A549 (cell line): ENCODE measurements at regions not wholly inside any gene's neighbourhood (a gene's known extent, or its start where the extent isn't known, plus 50 kb on each side); places are given as distances from the start of the nearest gene placed in this dataset.

Experiments used
- ATAC-seq, 2 experiments: fragments of 200-7000 bp in 1 of 2; fragments of >200 bp in 1 of 2; cut with Nextera tagmentation in 1 of 2; cut with Tn5 transposase in 1 of 2; 3 replicates each; pipeline versions ENCODE4 v1.8.0 to v1.9.1; 2018 to 2020; ENCODE audit warnings: mild to moderate bottlenecking in 1 of 2, moderate library complexity in 1 of 2
- CTCF ChIA-PET: fragments of 300-600 bp; sonication (Branson Sonifier 250); formaldehyde crosslinking; extraction: SDS; loops from one replicate; lab custom pipeline; 2021; ENCODE audit warnings: antibody characterized with exemption, inconsistent platforms; lab: Yijun Ruan, JAX
- POLR2A ChIA-PET: fragments of 350-600 bp; formaldehyde crosslinking; extraction: SDS; loops from one replicate; lab custom pipeline; 2021; ENCODE audit warnings: antibody characterized with exemption, inconsistent platforms; lab: Yijun Ruan, JAX
- DNase-seq, 2 experiments: peaks; one replicate each; pipeline versions ENCODE4 v3.0.0 to v3.0.0-alpha.2; 2011 to 2016; ENCODE audit warnings: low read depth in 1 of 2, low spot score in 1 of 2
- FAIRE-seq: peaks from 2 replicates; lab custom pipeline; 2011; peaks lifted over from hg19 to GRCh38; lab: Jason Lieb, UNC
- H3K27ac ChIP-seq, 2 experiments: fragments of >200 bp; sonication (Bioruptor Twin); formaldehyde crosslinking; 3 replicates each; pipeline ENCODE4 v1.5.1; 2016 to 2017
- H3K4me1 ChIP-seq: fragments of >200 bp; sonication (Bioruptor Twin); formaldehyde crosslinking; 3 replicates; pipeline ENCODE4 v1.6.1; 2016
- H3K4me2 ChIP-seq: fragments of >200 bp; sonication (Bioruptor Twin); formaldehyde crosslinking; 3 replicates; pipeline ENCODE4 v1.6.1; 2016
- H3K4me3 ChIP-seq: fragments of >200 bp; sonication (Bioruptor Twin); formaldehyde crosslinking; 3 replicates; pipeline ENCODE4 v1.5.1; 2016
- H3K9me3 ChIP-seq: fragments of >200 bp; sonication (Bioruptor Twin); formaldehyde crosslinking; 3 replicates; pipeline ENCODE4 v1.6.1; 2016
- BCL3 ChIP-seq: fragments of >200 bp; sonication (Bioruptor Twin); formaldehyde crosslinking; IDR thresholded peaks from 3 replicates; pipeline ENCODE4 v1.6.1; 2016
- CBX2 ChIP-seq: fragments of 200-600 bp; sonication (generic); IDR thresholded peaks from 2 replicates; pipeline ENCODE4 v1.6.1; 2016; ENCODE audit warnings: low read depth, mild to moderate bottlenecking, borderline replicate concordance
- CEBPB ChIP-seq, 2 experiments: fragments of >200 bp in 1 of 2; sonication (Bioruptor Twin) in 1 of 2; formaldehyde crosslinking in 1 of 2; IDR thresholded peaks; 2 replicates each; pipeline ENCODE4 v1.6.1; 2012 to 2016
- E2F6 ChIP-seq: IDR thresholded peaks from 2 replicates; pipeline ENCODE4 v1.6.1; 2012; ENCODE audit warnings: low read depth, borderline replicate concordance
- EHMT2 ChIP-seq: fragments of 200-600 bp; sonication (generic); IDR thresholded peaks from 2 replicates; pipeline ENCODE4 v1.6.1; 2016; ENCODE audit warnings: antibody characterized with exemption, low read depth, mild to moderate bottlenecking, moderate library complexity
- ELK1 ChIP-seq: fragments of 150-350 bp; IDR thresholded peaks from 2 replicates; pipeline ENCODE4 v1.6.1; 2014; ENCODE audit warnings: low read depth, mild to moderate bottlenecking, low read length
- FOSL2 ChIP-seq, 2 experiments: fragments of 450-650 bp in 1 of 2; fragments of >200 bp in 1 of 2; sonication (Bioruptor Twin) in 1 of 2; formaldehyde crosslinking; IDR thresholded peaks; 2 replicates each; pipeline versions ENCODE4 v1.5.0 to v1.6.1; 2016 to 2020; ENCODE audit warnings: mild to moderate bottlenecking in 1 of 2, moderate library complexity in 1 of 2
- GATA3 ChIP-seq: IDR thresholded peaks from 2 replicates; pipeline ENCODE4 v1.6.1; 2012; ENCODE audit warnings: borderline replicate concordance
- HES2 ChIP-seq: fragments of >200 bp; sonication (Bioruptor Twin); formaldehyde crosslinking; IDR thresholded peaks from 2 replicates; pipeline ENCODE4 v1.6.1; 2016
- HMGXB4 ChIP-seq: fragments of 250-450 bp; sonication (Bioruptor Pico); IDR thresholded peaks from 2 replicates; pipeline ENCODE4 v1.5.0; 2021; ENCODE audit warnings: mild to moderate bottlenecking, moderate library complexity, borderline replicate concordance
- HOXB5 ChIP-seq: fragments of 250-450 bp; sonication (Bioruptor Pico); IDR thresholded peaks from 2 replicates; pipeline ENCODE4 v1.5.0; 2020; ENCODE audit warnings: mild to moderate bottlenecking, moderate library complexity
- JUN ChIP-seq, 2 experiments: fragments of >200 bp; sonication (Bioruptor Twin); formaldehyde crosslinking; IDR thresholded peaks; 2 replicates in 1 of 2; 3 replicates in 1 of 2; pipeline ENCODE4 v1.6.1; 2016 to 2017
- JUNB ChIP-seq: fragments of >200 bp; sonication (Bioruptor Twin); formaldehyde crosslinking; IDR thresholded peaks from 2 replicates; pipeline ENCODE4 v1.6.1; 2016
- KDM1A ChIP-seq: fragments of 200-600 bp; sonication (generic); IDR thresholded peaks from 2 replicates; pipeline ENCODE4 v1.6.1; 2016; ENCODE audit warnings: low read depth, mild to moderate bottlenecking
- KDM5A ChIP-seq: fragments of 200-600 bp; sonication (generic); IDR thresholded peaks from 2 replicates; pipeline ENCODE4 v1.6.1; 2016; ENCODE audit warnings: antibody characterized with exemption, mild to moderate bottlenecking
- MAZ ChIP-seq: fragments of 150-350 bp; IDR thresholded peaks from 2 replicates; pipeline ENCODE4 v1.6.1; 2014; ENCODE audit warnings: antibody characterized with exemption, low read depth, low read length, borderline replicate concordance
- MYC ChIP-seq: IDR thresholded peaks from 2 replicates; pipeline ENCODE4 v1.6.1; 2012; ENCODE audit warnings: mild to moderate bottlenecking, inconsistent platforms, low read length, improper control_type of control experiment, borderline replicate concordance
- NFE2L2 ChIP-seq: fragments of 150-350 bp; conservative IDR thresholded peaks from 2 replicates; pipeline ENCODE4 v1.6.1; 2014; ENCODE audit warnings: low read length
- NR3C1 ChIP-seq: fragments of >200 bp; sonication (Bioruptor Twin); formaldehyde crosslinking; IDR thresholded peaks from 3 replicates; pipeline ENCODE4 v1.6.1; 2017
- RNF2 ChIP-seq: fragments of 200-600 bp; sonication (generic); IDR thresholded peaks from 2 replicates; pipeline ENCODE4 v1.6.1; 2016; ENCODE audit warnings: low read depth, mild to moderate bottlenecking, antibody characterized with exemption, moderate library complexity, borderline replicate concordance
- SMC3 ChIP-seq: fragments of >200 bp; sonication (Bioruptor Twin); formaldehyde crosslinking; IDR thresholded peaks from 3 replicates; pipeline ENCODE4 v1.6.1; 2018; ENCODE audit warnings: inconsistent platforms
- TP53 ChIP-seq: fragments of 250-450 bp; sonication (Bioruptor Pico); IDR thresholded peaks from 2 replicates; pipeline ENCODE4 v1.5.0; 2021; ENCODE audit warnings: mild to moderate bottlenecking, moderate library complexity
- ZC3H11A ChIP-seq: fragments of 450-650 bp; IDR thresholded peaks from 2 replicates; pipeline ENCODE4 v1.6.1; 2014; ENCODE audit warnings: antibody characterized with exemption, mild to moderate bottlenecking
- ZSCAN20 ChIP-seq: fragments of 250-450 bp; sonication (Bioruptor Pico); IDR thresholded peaks from 2 replicates; pipeline ENCODE4 v1.8.0; 2022; ENCODE audit warnings: mild to moderate bottlenecking, moderate library complexity

GRCh38 chr12:45627407-45628069 lies 102.0 kb upstream of the ARID2 start (continued):
- TF ChIP-seq NR3C1 (no peak), HOXB5 (no peak), KDM1A (no peak), JUN (IDR thresholded peaks at IDR 0.05) (no peak), CBX2 (no peak)

GRCh38 chr12:45629292-45629691 lies 100.2 kb upstream of the ARID2 start:
- no peak for DNase-seq
- FAIRE-seq = no peak

More at GRCh38 chr12:45629292-45629691, 100.2 kb upstream of the ARID2 start:
- H3K4me1 ChIP-seq = no peaks in the 10 kb centered on the region
- no peaks in the 10 kb centered on the region for H3K9me3 ChIP-seq
- POLR2A ChIA-PET = no interaction called here
- no peak overlapping the region for H3K4me3 ChIP-seq
- no peak overlapping the region for H3K27ac ChIP-seq
- ATAC-seq = no peak
- no peak for TF ChIP-seq CBX2
- TF ChIP-seq FOSL2 (IDR thresholded peaks at IDR 0.05) = no peak
- no peak for TF ChIP-seq FOSL2 (CRISPR knock-in tag; IDR thresholded peaks at IDR 0.05)
- no peak for TF ChIP-seq BCL3
- no peak for TF ChIP-seq HES2
- TF ChIP-seq ZC3H11A = no peak
- TF ChIP-seq E2F6 = no peak
- TF ChIP-seq KDM5A = no peak
- no peak for TF ChIP-seq RNF2
- TF ChIP-seq NFE2L2 = no peak
- no peak for TF ChIP-seq CEBPB (IDR thresholded peaks at IDR 0.05)
- no peak for TF ChIP-seq ZSCAN20
- no peak for TF ChIP-seq SMC3
- TF ChIP-seq TP53 (CRISPR knock-in tag) = no peak
- TF ChIP-seq JUNB = no peak
- no peak for TF ChIP-seq GATA3
- no peak for TF ChIP-seq HMGXB4 (CRISPR knock-in tag)
- no peak for TF ChIP-seq MYC
- TF ChIP-seq ELK1 = no peak
- no peak for TF ChIP-seq MAZ
- no peak for TF ChIP-seq EHMT2
- TF ChIP-seq, all 56 proteins: peak for 0
- H3K4me2 ChIP-seq = no peak overlapping the region
- CTCF ChIA-PET = no interaction called here
